NCI-H524 treated with DMSO at 0.1 percent for 48 hours (cell line): ENCODE measurements at regions not wholly inside any gene's neighbourhood (a gene's known extent, or its start where the extent isn't known, plus 50 kb on each side); places are given as distances from the start of the nearest gene placed in this dataset.
A peak's percentile ranks its signal among the peaks of the same experiment; 100 is the strongest.

Experiments
- DNase-seq: peaks from one replicate; lab custom pipeline; 2025; lab: John Stamatoyannopoulos, UW

DNA sequence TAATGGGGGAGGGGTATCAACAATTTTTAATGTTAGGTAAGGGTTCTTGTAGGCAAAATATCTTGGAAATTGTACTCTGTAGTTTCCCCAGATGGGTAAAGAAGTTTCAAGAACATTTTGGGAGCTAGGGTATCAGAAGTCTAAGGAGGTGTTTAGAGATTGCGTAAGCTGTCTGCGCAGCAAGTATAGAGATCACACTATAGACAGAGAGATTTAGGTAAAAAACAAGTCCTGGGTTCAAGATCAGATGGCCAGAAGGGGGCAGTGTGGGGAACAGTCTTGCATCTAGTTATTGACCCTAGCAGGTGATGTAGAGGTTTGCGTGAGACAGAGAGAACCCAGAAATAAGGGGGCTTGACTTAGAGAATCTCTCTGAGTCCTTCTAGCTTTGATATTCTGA lies 80.8 kb downstream of the S1PR1 start:
- no peak for DNase-seq

DNA sequence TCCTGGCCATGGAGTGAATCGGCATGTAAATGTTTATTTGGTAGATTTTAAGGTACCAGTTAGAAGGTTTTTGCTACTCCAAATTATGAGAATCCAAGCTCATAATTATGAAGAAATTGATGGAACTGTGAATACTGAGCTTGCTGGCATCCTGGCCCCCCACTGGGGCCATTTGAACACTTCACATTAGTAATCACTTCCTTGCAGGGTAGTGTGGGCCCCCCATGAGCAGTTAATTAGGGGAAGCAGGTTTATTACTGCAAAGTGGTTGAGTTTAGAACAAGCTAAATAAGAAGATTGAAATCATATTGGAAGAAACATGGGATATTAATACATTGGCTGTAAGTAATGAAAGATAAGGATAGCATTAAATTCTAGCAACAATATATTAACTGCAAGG lies 86.7 kb downstream of the S1PR1 start:
- no peak for DNase-seq

DNA sequence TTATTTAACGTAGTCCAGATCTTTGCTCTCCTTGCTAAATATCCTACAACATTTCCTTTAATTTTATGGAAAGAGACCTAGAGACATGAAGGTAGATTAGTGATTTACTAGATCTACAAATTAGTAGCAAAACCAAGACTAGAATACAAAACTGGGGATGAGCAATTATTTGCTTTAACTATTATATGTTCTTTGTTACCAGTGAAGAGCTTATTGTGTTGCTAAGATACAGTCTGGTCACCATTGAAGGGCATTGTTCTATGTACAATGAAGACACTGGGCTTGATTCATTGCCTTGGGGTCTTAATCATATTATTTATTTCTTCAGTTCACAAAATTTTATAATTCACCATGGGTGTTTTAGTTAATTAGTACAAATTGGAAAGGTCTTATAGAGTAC lies 88.3 kb downstream of the S1PR1 start:
- DNase-seq = no peak

DNA sequence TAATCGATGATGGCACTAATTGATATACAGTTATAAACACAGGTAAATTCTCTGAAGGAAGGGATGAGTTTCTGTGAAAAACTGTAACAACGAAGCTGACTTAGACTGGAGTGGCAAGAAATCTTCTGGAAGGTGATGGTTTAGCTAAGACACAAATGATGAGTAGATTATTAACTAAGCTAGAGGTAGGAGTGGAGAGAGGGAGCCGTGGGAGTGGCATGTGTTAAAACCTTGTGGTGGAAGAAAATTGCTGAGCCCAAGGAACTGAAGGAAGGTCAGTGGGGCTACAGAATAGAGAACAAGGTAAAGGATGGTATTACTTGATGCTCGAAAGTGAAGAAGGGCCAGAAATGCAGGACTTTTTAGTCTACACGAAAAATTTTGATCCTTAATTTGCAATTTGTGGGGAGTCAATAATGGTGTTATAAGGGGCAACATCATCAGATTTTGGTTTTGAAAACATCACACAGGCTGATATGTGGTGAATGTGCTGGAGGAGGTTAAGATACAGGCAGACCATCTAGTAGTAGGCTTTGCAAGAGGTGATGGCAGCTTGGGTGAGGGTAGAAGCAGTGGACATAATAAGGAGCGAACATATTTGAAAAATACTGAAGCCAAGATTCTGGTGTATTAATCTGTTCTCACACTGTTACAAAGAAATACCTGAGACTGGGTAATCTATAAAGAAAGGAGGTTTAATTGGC lies 93.8 kb downstream of the S1PR1 start:
- DNase-seq = no peak

DNA sequence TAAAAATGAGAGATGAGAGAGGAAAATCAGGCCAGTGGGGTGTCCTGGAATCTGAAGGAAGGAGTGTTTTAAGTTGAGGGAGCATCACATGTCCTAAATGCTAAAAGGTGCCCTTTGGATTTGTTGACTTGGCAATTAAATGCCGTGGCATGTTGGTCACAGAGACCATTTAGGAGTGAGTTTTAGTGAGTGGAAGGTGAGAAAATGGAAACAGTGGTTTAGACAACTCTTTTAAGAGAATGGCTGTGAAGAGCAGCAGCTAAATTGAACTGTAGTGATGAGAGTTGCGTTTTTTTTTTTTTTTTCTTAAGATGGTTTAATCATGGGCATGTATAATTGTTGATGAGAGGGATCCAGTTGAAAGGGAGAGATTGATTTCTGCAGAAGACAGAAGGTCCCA lies 95.0 kb downstream of the S1PR1 start:
- no peak for DNase-seq

DNA sequence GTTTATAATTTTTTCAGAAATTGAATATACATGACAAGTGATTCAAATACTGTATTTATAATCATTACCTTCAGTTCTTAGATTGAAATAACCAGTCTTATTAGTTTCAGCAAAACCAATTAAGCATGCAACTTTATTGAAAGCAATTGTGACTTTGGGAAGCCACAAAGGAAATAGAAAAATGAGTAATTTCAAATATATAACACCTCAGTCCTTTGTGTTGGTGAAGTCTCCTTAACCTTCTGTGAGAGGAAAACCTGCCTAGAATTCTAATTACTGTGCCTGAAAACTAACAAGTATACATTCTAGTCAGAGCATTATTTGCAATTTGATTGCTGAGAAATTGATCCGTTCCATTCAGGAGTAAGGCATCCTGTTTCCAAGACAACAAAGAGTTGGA lies 95.8 kb downstream of the S1PR1 start:
- no peak for DNase-seq

DNA sequence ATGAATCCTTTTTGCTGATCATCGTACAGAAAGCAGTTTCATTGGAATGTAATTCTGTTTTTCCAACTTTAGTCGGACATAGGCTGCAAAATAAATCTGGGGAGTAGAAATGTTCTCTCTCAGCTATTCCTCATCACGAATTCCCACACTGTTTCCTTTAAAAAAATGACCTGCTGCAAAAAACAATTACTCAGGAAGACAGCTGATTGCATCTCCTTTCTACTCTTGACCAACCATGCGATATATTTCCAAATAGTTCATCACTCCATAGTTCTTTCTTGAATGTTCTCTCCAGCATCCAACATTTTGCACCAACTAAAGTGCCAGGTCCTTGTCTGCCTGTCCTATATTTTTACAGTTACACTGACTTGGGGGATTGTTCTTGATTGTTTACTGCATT lies 96.4 kb downstream of the S1PR1 start:
- no peak for DNase-seq

DNA sequence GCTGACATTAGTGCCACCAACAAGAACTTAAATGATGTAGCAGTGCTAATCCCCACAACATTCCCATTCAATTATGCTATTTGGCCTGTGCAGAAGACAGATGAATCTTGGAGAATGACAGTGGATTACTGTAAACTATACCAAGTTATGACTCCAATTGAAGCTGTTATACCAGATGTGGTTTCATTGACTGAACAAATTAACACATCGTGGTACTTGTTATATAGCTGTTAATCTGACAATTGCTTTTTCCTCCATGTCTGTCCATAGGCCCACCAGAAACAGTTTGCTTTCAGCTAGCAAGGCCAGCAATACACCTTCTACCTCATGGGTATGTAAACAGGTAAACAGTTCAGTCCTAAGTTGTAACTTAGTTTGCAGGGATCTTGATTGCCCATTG lies 101.1 kb downstream of the S1PR1 start:
- no peak for DNase-seq

DNA sequence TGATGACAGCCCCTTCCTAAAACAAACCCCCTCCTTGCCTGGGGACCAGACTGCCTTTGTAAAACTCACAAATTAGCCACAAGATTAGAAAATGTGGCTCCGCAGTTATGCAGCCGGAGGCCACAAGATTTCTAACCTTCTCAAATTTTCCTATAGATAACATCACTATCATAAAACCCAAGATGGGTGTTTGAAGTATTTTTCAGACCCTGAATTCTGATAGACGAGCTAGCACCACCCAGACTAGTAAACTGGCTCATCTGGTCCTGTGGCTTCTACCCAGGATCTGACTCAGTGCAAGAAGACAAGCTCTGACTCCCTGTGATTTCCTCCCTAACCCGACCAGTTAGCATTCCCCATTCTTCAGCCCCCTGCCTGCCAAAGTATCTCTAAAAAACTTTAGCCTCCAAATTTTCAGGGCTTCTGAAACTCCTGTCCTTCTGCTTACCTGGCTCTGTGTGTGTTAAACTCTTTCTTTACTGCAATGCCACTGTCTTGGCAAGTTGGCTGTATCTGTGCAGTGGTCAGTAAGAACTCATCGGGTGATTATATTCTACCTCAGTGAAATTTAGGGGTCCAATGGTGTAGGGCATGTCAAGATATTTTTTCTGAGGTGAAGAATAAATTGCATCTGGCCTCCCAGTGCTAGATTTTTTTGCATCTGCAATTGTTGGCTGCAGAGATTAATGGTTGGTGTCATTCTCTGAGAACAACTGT lies 102.1 kb downstream of the S1PR1 start:
- DNase-seq = no peak

DNA sequence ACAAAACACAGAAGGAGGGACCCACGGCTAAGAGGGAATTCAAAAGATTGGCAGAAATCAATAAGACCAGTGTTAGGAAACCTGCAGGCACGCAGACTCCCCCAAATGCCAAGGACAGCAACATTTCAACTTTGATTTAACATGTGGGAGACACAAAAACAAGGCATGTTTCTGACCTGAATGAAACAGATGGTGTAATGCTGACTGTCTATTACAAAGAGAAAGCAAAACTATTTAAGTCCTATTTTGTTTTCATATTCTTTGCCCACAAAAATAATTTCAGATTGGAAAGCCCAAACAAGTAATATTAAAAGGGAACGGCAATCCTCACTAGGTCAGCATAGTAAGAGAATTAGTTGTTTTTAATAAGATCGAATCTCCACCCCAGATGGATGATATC lies 107.9 kb downstream of the S1PR1 start:
- no peak for DNase-seq

DNA sequence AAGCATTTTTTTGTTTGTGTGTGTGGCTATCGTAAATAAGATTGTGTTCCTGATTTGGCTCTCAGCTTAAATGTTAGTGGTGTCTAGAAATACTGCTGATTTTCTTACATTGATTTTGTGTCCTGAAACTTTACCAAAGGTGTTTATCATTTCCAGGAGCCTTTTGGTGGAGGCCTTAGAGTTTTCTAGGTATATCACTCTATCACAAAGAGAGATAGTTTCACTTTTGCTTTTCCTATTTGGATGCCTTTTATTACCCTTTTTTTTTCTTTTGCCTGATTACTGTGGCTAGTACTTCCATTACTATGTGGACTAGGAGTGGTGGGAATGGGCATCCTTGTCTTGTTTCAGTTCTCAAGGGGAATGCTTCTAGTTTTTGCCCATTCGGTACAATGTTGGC lies 109.6 kb downstream of the S1PR1 start:
- no peak for DNase-seq

DNA sequence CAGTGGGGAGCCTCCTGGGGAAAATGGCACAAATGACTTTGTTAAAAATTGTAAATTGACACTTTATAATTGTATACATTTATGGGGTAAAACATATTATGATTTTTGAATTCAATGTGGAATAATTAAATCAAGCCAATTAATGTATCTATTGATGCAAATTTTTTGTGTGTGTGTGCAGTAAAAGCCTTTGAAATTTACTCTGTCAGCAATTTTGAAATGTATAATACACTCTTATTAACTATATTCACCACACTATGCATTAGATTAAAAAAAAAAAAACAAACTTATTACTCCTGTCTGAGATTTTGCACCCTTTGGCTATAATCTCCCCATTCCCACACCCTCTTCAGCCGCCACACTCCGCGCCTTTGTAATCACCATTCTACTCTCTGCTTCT lies 119.2 kb downstream of the S1PR1 start:
- DNase-seq = no peak

DNA sequence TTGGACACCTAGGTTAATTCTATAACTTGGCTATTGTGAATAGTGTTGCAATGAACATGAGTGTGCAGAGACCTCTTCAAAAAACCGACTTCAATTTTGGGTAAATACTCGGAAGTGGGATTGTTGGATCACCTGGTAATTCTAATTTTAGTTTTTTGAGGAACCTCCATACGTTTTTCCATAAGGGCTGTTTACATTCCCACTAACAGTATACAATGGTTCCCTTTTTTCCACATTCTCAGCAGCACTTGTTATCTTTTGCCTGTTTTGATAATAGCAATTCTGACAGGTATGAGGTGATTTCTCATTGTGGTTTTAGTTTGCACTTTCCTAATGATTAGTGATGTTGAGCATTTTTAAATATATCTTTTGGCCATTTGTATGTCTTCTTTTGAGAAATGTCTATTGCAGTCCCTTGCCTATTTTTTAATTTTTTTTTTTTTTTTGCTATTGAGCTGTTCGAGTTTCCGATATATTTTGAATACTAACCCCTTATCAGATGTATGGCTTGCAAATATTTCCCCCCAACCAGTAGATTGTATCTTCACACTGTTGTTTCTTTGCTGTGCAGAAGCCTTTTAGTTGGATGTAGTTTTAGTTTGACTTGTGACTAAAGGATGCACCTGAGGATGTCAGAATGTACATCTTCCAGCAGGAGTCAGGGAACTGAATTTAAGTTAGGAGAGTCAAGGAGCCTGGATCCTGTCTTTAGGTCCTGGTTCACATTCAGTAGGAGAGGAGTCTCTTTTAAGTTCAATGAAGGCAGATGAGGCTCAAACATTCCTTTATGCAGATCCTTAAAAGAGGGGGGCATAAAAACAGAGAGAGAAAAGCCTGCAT lies 120.0 kb downstream of the S1PR1 start:
- DNase-seq = no peak

DNA sequence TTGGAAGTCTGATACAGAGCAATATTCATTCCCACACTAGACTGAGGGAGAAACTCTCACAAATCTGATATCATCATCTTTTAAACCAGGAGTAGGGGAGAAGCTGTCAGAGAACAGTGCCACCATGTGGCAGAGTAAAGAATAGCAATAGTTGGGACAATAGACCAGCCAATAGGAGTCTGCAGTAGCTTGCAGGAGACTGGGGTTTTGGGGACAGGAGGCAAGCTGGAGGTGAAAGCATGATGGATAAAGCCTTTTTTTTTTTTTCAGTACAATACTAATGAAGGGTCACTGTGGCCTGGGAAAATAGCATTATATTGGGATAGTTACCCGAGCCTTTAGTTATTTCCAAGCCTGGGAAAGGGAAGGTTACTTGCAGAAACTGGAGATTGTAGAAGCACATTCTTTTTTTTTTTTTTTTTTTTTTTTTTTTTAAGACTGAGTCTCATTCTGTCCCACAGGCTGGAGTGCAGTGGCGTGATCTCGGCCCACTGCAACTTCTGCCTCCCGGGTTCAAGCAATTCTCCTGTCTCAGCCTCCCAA lies 120.7 kb downstream of the S1PR1 start:
- peak; percentile 27 for DNase-seq

DNA sequence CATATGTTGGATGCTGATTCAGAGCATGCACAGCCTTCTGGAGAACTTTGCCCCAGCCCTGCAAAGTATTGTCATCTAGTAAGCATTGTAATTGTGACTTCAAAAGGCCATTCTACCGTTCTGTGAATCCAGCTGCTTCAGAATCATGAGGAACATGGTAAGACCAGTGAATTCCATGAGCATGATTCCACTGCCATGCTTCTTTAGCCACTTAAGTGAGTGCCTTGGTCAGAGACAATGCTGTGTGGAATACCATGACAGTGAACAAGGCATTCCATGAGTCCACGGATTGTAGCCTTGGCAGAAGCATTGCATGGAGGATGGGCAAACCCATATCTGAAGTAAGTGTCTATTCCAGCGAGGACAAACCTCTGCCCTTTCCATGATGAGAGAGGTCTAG lies 123.7 kb downstream of the S1PR1 start:
- no peak for DNase-seq

DNA sequence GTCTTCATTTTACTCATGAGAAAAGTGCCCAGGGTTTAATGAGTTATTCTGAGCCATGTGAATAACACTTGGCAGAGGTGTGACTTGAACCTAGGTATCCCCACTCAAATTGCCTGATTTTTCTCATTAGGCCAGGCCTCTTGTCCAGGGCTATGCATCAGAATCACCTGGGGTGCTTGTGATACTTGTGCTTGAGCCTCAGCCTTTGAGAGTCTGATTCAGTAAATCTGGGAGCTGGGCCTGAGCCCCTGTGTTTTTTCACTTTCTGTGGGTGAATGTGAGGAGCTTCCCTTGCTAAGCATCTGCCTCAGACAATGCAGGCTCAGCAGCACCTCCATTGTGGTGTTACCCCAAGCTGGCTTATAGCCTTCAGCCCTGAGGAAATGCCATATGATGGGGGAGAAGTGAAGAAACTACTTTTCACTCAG lies 127.1 kb downstream of the S1PR1 start:
- DNase-seq = no peak

DNA sequence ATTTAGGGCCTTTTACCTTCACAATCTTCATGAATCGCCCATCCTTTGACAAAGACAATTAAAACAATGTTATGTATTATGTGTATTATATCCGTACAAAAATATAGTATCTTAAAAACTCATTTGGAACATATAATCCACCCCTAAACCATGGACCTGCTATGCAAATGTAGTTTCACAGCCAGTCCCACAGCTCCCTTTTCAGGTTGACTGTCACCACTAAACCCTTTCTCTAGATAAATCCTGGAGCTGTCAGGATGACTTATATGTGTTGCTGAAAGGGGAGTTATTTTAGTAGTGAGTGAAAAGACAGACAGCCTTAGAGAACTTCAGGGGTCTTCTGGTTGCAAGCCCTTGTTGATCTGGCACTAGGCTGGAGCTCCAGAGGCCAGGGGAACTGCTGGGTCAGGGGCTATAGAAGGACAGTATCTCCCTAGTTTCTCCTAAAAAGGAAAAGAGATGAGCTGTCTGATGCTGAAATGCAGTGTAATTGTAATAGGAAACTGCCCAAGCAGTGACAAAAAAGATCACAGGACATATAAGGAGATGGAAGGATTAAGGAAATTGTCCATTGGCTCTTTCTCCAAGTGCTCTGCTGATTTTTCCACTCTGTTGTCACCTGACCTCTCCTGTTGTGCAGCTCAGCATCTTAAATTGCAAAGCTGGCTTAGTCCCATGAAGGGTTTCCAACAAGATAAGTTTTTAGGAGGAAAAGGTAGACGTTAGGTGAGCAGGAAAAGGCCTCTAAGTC lies 127.7 kb downstream of the S1PR1 start:
- no peak for DNase-seq

DNA sequence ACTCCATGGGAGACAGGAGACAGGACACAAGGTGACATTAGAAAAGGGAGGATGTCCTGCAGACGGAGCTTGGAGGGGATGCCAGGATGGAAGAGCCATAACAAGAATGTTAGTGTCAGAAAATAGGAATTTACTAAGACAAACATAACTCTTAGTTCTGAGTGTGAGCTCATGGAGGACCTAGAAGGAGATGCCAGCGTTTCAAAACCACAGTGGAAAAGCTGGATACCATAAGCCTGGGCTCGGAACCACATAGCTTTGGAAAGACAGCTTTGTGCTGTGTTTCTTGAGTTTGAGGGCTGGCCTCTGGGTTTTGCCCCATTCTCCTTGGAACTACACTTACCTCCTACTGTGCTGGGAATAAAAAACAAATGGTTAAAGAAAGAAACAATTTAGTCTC lies 128.4 kb downstream of the S1PR1 start:
- DNase-seq = no peak

DNA sequence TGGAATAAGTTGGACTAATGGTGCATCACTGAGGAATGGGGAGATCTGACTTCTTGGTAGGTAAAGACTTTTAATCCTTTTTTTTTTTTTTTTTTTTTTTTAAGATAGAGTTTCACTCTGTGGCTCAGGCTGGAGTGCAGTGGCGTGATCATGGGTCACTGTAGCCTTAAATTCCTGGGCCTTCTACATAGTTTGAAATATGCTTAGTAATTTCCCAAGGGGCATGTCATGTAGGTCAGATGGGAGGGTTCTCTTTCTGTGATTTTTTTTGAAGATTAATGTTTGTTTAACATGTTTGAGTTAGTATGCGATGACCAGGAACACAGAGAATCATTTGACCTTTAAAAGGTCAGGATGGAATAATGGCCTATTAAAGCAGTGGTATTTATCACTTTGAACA lies 129.1 kb downstream of the S1PR1 start:
- no peak for DNase-seq

DNA sequence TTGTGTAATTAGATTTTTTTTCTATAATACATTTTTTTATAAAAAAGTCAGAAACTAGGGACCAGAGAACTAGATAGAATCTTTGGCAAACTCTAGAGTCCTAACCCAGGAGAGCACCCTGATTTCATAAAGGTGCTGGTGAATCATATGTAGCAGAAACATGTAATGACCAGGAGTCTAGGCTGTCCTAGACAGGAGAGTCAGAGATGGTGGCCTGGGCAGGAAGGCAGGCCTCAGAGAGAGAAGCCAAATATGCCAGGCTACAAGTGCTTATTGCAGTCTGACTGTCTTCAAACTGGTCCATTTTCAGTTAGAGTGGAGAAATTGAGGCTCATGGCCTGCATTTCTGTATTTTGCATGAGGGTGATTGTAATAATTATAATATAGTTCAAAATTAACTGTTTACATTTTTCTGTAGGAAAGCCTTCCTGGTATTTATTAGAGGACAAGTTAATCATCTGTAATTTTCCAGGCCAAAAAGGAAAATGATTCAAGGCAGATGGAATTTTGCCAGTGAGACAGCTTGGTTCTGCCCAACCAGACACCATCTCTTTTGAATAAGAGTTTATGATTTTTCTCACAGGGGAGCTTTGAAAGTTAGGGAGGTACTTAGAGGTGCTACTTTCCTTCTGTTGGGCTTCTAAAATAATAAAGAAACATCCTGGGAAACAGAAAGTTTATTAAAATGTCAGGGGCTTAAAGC lies 129.8 kb downstream of the S1PR1 start:
- DNase-seq = no peak

DNA sequence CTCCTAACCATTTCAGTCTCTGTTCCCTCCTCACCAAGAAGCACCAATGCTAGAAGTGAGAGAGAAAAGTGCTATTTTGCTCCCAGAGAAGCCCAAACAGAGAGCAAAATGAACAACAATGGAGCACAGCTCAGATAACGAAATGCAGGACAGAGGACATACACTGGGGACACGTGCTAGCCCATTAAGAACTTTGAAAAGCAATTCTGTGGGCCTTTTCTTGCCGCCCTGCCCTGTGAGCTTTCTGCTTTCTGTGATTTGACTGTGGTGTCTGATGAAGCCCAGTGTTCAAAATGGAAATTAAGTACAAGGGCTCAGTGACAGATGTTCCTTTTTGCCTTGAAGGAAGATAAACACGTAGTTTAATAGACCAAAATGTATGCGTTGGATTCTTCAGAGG lies 130.8 kb downstream of the S1PR1 start:
- no peak for DNase-seq
